ENCODE measurements at regions not wholly inside any gene's neighbourhood (a gene's known extent, or its start where the extent isn't known, plus 50 kb on each side); places are given as distances from the start of the nearest gene placed in this dataset.
"Not testable (repeated sequence)": the region's sequence is repeated elsewhere in the genome, so short reads cannot be mapped to it uniquely, and the experiment has no call there.

DNA sequence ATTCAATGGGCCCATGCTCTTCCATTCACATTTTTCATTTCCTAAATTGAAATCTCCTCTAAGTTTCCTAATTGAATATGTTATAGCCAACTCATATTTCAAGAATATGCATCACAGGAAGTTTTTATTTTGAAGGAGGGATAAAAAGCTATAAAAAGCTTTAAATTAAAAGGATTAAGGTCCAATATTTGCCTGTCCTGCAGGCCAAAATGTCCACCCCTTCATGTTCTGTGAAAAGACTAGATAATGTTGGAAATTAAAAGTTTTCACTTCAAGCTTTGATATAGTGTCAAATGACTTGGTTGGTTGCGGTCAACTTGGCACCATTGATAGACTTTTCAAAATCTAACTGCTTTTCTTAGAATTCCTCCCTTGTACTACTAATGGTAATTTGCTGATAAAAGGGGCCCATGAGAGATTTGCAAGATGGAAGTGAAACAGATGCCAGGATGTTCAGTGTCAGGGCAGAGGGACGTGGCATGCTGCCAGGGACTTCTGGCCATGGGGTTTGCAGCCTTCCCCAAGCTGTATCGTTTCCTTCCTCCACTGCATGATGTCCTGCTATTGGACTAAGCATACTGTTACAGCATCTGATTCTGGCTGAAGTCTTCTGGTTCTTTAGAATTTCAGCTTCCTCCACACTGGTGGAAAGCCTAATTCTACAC, 547.3 kb upstream of the MIR17HG start:
- DNase-seq (ENCODE audit: low spot score) = no peak

DNA sequence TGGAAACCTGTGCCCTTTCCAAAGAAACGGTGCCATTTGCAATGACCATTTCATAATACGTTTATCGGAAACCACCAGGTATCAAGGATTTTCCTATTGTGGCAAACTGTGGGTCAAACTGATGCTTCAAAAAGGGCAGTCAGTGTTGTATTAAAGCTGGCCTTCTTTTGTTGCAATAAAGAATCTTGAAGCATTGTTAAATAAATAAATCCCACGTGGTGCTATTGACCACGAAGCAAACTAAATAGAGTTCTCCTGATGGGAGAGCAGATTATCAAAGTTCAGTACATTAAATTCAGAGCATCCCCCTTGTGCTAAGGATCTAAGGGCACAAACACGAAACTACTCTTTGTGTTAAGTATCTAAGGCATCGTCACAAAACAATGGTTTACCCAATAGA, 545.9 kb upstream of the MIR17HG start:
- DNase-seq (ENCODE audit: low spot score) = no peak

DNA sequence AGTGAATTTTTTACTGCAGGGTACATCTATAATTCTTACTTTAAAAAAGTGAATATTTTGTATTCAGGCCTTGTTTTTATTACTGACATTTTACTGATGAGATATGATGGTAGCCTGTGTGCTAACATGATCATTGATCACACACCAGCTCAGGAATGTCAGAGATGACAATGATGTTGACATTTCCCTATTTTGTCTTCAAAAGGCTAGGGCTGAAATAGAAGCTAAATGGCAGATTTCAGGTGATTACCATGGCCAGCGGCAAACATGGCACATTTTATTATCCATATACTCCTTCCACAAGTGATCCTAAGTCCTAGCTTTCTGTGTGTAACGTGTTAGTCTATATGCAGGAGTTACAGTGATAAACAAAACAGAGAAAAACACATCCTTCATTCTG, 544.3 kb upstream of the MIR17HG start:
- DNase-seq (ENCODE audit: low spot score) = no peak

DNA sequence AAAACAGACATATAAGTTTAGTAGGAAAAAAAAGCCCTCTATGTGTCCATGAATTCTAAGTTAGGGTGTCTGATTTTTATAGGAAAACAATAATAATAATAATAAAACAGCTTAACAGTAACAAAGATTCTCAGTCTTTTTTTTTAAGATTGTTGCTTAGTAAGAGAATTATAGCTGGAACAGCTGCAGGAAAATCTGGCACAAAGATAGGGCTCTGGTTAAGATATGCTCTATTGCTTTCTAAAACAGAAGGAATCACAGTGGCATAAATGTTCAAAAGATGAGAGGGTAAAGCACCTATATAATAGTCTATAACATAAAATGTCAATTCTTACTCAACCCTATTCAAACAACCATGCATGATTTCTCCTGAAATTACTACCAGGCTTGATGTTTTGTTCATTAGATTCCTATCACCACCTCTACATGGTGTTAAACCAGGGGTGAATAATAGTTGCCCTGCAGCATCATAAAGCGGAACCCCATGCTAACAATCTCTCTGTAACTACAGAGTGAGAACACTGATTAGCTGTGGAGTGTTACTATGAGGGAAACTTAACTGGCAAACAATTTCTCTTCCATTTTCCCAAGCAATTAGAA, 541.4 kb upstream of the MIR17HG start:
- no peak for DNase-seq (ENCODE audit: low spot score)

DNA sequence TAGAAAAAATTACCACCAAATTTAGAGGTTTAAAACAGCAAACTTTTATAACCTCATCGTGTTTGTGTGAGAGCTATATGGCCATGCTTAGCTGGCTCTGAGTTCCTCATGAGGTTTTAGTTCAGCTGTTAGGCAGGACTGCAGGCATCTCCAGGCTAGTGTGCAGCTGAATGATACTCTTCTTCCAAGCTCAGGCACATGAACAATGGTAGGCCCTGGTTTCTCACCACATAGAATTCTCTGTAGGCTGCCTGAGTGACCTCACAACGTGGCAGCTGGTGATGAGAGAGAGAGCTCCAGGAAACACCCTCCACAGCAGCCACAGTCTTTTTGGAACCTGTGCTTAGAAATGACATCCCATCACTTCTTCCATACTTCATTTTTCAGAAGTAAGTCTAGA, 540.6 kb upstream of the MIR17HG start:
- DNase-seq (ENCODE audit: low spot score) = no peak

DNA sequence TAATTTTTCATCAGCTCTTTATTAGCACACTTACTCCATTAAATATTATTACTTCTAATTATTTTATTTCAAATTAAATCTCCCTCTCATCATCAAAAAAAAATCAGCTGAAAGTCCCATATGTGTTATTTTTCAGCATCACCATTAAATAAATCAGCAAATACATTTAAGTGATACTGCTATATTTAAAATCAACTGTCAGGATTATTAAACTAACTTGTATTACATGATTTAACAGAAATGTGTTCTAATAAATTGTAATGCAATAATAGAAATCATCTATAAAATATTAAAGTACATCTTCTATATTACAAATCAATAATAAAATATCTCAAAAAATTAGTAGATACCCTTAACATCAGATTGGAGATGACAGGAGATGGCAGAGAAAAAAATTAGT, 538.6 kb upstream of the MIR17HG start:
- DNase-seq (ENCODE audit: low spot score) = no peak

DNA sequence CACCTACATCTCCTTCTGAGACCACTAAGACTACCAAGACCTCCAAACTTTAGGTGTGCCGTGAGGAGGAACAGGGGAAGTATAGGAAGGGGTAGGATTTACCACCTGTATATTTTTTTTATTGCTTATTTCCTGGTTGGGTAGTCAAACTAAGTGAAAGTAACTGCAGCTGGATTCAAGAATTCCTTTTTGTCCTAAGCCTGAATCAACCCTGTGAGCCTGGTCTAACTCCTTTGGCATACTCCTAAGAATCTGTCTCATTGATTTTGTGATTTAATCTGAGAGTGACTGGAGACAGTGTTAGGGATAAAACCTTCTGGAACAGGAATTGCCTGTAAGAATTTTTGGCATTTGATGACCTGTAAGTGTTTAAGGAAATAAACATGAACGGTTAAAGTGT, 523.5 kb upstream of the MIR17HG start:
- no peak for DNase-seq (ENCODE audit: low spot score)

DNA sequence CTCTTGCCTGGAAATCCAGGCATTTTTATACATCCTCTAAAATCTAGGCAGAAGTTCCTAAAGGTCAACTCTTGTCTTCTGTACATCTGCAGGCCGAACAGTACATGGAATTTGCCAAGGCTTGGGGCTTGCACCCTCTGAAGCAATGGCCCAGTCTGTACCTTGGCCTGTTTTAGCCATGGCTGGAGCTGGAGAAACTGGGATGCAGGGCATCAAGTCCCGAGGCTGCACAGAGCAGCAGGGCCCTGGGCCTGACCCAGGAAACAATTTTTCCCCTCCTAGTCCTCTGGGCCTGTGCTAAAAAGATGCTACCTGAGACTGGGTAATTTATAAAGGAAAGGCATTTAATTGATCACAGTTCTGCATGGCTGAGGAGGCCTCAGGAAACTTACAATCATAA, 520.8 kb upstream of the MIR17HG start:
- DNase-seq (ENCODE audit: low spot score) = no peak

DNA sequence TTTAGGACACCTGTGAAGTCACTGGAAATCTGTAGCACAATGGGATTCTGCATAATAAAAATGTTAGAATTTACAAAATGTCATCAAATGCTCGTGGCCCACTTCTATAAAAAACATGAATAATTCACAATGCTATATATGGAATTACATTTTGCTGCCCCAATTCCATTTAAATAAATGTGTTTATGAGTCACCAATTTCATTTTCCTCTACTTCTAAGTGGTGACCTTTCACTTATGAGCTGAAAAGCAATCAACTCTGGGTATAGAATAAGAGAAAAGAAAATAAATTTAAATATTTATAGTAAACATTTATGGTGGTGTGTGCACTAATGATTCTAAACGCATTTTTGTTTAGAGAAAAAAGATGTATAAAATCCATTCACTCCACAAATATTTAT, 516.7 kb upstream of the MIR17HG start:
- DNase-seq (ENCODE audit: low spot score) = no peak

DNA sequence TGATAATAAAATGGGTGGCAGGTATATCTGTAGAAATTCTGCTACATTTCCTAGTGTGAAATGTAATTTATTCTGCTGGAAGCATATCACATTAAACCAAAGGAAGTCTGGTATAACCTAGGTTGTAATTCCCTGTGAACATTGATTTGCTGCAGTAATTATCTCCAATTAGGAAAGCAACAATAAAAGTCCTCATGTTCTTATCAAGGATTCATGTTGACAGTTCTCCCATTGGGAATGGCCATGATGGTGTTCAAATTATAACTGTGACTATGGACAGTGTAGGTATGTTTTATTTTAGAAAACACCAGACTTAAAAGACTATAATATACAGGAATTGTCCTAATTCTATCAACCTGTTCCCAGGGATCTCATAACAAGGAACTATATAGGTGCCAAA, 513.5 kb upstream of the MIR17HG start:
- no peak for DNase-seq (ENCODE audit: low spot score)

DNA sequence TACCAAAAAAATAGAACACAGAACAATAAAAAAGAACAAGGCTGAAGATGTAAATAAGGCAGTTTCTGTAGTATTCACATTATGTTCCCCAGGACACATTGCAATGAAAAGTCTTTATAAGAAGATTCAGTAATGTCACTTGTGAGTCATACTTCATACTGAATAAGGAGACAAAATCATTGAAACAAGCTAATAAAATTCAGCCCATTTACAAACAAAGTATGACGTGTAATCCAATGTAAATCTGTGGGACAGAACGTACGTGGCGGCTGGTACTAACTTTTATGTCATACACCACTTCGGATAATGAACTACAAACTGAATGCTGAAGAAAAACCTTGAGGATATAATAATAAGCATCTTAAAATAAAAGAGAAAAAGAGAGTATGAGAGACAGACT, 512.8 kb upstream of the MIR17HG start:
- DNase-seq (ENCODE audit: low spot score) = no peak

DNA sequence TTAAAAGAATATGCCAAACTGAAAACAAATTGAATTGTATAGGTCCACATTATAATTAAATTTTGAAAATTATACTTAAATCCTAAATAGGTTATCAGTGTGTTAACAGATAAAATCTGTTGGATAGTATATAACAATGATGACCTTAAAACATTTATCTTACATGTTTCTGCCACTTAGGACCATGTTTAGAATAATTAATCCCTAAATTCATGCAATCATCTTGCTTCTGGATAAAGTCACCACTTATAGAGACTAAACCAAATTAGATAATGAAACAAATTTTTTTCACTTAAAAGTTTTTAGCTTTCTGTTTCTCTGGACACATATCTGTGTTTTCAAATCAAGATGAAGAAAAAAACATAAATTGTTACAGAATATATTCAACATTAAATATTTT, 511.7 kb upstream of the MIR17HG start:
- no peak for DNase-seq (ENCODE audit: low spot score)

DNA sequence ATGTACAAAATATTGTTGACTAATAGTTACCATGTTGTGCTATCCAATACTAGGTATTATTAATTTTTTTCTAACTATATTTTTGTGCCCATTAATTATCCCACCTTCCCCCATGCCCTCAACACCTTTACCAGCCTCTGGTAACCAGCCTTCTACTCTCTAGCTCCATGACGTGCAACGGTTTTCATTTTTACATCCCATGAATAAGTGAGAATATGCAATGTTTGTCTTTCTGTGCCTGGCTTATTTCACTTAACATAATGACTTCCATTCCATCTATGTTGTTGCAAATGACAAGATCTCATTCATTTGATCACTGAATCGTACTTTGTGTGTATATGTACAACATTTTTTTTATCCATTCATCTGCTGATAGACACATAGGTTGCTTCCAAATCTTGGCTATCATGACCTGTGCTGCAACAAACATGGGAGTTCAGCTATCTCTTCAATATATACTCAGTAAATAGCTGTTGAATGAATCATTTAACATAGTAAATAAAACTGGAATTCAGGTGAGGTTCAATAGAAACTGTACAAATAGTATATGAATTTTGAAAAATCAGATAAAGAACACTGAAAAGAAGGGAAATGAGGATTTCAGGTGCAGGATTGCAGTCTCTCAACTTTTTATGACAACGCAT, 509.0 kb upstream of the MIR17HG start:
- DNase-seq (ENCODE audit: low spot score) = no peak

DNA sequence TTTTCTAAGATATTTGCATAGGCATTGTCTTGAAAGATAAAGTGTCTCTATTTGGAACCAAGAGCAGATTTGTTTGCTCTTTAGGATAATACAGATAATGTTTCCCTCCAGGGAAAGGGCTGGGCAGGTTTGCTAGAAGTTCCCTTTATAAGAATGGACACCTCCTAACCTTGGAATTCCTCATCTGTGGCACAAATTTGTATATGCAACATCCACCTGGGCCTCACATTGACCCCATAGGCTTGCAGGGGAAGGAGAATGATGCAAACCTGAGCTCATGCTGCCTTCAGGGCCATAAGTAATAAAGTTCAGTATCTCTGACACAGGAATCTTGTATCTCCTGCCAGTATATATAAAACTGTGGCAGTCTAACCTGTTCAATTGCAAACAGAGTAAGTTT, 508.4 kb upstream of the MIR17HG start:
- DNase-seq (ENCODE audit: low spot score) = no peak

DNA sequence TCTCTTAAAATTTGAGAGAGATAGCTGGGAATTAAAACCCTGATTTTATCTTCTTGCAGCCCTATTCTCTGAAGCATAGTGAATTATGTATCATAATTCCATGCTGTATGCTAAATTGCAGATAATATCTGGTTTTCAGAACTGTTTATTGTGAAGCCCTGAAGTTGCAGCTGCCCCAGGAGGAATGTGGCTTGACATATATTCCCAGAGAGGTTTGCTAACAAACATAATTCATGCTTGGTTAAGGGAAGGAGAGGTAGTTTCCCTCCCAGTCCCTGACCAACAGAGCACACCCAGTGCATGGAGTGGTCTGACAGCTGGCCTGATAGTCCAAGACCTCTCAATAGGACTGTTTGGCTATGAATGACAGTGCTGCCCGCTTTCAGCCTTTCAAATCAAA, 500.6 kb upstream of the MIR17HG start:
- no peak for DNase-seq (ENCODE audit: low spot score)

DNA sequence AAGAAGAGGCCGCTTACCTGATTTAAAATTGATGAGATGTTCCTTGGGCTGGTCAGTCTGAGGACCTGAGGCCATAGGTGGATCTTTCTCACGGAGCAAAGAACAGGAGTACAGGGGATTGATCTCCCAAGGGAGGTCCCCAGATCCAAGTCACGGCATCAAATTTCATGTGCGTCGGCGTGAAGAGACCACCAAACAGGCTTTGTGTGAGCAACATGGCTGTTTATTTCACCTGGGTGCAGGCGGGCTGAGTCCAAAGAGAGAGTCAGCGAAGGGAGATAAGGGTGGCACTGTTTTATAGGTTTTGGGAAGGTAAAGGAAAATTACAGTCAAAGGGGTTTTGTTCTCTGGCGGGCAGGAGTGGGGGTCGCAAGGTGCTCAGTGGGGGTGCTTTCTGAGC, 493.8 kb upstream of the MIR17HG start:
- DNase-seq (ENCODE audit: low spot score) = not testable (repeated sequence)

DNA sequence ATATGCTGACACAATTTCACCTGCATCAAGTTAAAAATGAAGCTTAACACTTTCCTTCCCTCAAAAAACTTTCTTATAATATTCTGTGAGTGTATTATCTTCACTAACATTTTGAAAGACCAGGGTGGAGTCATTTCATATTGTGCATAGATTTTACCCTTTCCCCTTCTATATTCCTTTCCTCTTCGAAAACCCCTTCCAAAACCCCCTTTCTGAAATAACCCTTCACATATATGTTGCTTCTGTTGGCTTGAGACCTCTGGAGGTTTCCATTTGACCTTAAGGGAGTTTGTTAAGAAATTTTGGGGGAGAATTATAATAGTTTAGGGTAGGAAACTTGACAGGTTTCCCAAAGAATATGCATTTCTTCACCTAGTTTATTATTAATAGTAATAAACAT, 489.6 kb upstream of the MIR17HG start:
- DNase-seq (ENCODE audit: low spot score) = no peak

DNA sequence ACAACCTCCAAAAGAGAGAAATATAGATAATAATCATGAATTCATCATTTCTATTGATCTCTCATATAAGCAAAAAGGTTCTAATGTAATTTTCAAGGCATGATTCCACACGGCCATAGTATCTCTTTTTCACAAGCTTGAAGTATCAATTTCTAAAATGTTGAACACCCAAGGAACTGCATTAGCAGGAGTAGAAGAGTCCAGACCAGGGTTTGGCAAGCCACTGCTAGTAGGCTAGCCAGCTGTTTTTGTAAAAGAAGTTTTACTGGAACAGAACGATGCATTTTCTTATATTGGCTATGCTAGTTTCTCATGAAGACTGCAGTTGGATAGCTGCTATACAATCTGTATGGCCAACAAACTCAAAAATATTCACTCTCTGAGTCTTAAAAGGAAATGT, 481.5 kb upstream of the MIR17HG start:
- no peak for DNase-seq (ENCODE audit: low spot score)

DNA sequence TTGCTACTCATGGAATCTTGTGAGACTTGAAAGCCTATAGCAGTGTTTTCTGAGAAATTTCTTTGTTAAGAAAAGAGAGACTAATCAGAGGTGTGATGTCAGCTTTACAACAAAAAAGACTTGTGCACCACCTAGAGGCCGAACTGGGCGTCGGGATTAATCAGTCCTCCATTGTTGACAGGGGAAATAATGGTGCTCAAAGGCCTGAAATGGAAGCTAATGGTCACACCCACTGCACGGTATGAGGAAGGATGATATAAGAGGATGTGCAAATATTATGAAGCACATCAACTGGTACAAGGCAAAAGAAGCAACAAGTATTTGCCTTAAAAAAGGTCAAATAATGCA, 480.2 kb upstream of the MIR17HG start:
- peak; percentile 71 for DNase-seq (ENCODE audit: low spot score)

DNA sequence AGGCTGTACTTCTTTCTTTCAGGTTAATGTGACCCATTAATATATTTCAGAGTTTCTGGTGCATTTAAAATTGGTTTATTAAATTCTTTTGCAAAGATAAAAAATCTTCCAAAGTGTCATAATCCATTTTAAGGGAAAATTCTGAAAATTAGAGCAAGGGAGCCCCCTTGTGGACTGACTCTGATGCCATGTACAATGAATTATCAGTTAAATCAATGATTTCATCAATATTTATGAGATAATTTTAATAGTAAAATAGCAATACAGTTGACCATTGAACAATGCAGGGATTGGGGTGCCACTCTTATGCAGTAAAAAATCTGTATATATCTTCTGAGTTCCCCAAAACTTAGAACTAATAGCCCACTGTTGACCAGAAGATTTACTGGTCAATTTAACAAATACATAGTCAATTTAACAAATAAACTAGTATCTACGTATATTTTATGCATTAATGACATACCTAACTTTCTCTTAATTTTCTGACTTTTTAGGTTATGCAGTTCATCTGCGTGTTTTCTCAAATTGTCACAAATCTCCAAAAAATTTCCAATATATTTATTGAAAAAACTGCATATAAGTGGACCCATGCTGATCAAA, 479.1 kb upstream of the MIR17HG start:
- DNase-seq (ENCODE audit: low spot score) = no peak

DNA sequence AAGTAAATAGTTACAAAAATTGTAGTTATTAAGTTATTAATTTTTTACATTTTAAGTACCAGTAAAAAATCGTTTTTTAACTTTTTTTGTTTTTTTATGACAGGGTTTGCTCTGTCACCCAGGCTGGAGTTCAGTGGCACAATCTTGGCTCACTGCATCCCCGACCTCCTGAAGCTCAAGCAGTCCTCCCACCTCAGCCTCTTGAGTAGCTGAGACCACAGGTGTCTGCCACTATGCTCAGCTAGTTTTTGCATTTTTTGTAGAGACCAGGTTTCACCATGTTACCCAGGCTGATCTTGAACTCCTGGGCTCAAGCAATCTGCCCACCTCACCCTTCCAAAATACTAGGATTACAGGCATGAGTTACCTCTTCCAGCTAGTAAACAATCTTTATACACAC, 477.9 kb upstream of the MIR17HG start:
- DNase-seq (ENCODE audit: low spot score) = no peak

DNA sequence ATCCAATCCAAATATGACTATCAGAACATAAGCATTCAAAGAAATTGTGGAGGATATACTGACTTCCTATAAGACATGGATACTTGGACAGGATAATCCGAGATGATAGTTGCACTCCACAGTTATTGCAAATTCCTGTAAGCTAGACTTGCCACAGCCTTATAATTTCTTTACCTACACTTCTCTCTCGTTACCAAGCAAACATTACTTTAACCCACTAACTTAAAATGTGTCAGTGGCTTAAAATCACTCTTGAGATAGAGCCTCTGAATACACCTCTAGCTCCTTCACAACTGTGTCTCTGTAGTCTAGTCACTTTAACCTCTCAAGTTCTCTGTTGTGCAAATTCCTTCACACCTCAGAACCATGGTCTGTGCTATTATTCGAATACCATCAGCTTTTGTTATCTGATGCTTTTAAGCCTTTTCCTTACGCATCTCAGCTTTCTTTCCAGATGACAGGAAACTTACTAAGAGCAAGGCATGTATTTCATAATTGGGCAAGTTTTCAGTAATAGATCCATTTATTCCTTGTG, 474.9 kb upstream of the MIR17HG start:
- DNase-seq (ENCODE audit: low spot score) = no peak

DNA sequence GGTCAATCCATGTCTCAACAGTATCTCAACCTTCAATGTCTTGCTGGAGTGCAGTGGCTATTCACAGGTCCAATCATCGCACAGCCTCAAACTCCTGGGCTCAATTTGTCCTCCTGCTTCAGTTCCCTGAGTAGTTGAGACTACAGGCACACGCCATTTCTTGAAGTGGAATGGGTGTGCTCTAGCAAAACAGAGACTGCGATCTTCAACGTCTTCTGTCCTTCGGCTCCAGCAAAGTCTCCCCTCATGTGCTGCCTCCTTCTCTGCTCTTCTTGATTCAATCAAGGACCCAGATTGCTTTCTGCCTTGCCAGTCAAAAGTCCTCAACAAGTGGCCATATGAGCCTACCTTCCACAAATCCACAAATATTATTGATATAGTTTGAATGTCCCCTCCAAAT, 466.7 kb upstream of the MIR17HG start:
- no peak for DNase-seq (ENCODE audit: low spot score)

Measured in ecto neural progenitor cell (in vitro differentiated cells).